Body of pancreas (tissue), 4 donors: ENCODE measurements at regions not wholly inside any gene's neighbourhood (a gene's known extent, or its start where the extent isn't known, plus 50 kb on each side); places are given as distances from the start of the nearest gene placed in this dataset.

ENCODE experiments used
- POLR2A ChIP-seq, 3 donors: fragments of 450-650 bp; IDR thresholded peaks; one replicate each; pipeline ENCODE4 v1.6.1; 2016; ENCODE audit warnings: antibody characterized with exemption in 3 of 3, mild to moderate bottlenecking in 2 of 3
- TF ChIP-seq, protein P1 (sequence below), 7 experiments: fragments of 450-650 bp in 4 of 7; fragments of 200-600 bp in 3 of 7; sonication (generic) in 3 of 7; IDR thresholded peaks; one replicate each; pipeline ENCODE4 v1.5.1; 2016 to 2019; ENCODE audit warnings: antibody characterized with exemption in 7 of 7

GRCh38 chr12:63007726-63008125 is 72.8 kb upstream of the PPM1H start:
- TF ChIP-seq, protein P1, sequence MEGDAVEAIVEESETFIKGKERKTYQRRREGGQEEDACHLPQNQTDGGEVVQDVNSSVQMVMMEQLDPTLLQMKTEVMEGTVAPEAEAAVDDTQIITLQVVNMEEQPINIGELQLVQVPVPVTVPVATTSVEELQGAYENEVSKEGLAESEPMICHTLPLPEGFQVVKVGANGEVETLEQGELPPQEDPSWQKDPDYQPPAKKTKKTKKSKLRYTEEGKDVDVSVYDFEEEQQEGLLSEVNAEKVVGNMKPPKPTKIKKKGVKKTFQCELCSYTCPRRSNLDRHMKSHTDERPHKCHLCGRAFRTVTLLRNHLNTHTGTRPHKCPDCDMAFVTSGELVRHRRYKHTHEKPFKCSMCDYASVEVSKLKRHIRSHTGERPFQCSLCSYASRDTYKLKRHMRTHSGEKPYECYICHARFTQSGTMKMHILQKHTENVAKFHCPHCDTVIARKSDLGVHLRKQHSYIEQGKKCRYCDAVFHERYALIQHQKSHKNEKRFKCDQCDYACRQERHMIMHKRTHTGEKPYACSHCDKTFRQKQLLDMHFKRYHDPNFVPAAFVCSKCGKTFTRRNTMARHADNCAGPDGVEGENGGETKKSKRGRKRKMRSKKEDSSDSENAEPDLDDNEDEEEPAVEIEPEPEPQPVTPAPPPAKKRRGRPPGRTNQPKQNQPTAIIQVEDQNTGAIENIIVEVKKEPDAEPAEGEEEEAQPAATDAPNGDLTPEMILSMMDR (IDR thresholded peaks at IDR 0.05): no peak
- no peak for TF ChIP-seq POLR2A (IDR thresholded peaks at IDR 0.05)
